Gastrocnemius medialis (tissue), 4 donors: ENCODE measurements at regions not wholly inside any gene's neighbourhood (a gene's known extent, or its start where the extent isn't known, plus 50 kb on each side); places are given as distances from the start of the nearest gene placed in this dataset.

Source experiments
- ATAC-seq, 2 donors: fragments of 150-250 bp; one replicate each; pipeline ENCODE4 v1.9.1; 2016
- DNase-seq, 2 donors: peaks; one replicate each; pipeline ENCODE4 v3.0.0-alpha.2; 2019
- H3K27ac ChIP-seq, 4 donors: fragments of 200-600 bp; sonication (generic); 1 replicate in 1 of 4; 2 replicates in 3 of 4; pipeline ENCODE4 v1.5.1; 2016 to 2018; ENCODE audit warnings: mild to moderate bottlenecking in 2 of 4, moderate library complexity in 1 of 4
- H3K27me3 ChIP-seq, 3 donors: fragments of 200-600 bp; sonication (generic) in 2 of 3; 1 replicate in 1 of 3; 2 replicates in 2 of 3; pipeline versions ENCODE4 v1.5.1 to v1.6.0; 2016 to 2019; ENCODE audit warnings: mild to moderate bottlenecking in 1 of 3, moderate library complexity in 1 of 3
- H3K36me3 ChIP-seq, 2 donors: fragments of 200-600 bp; sonication (generic) in 1 of 2; one replicate each; pipeline ENCODE4 v1.5.1; 2017 to 2018
- H3K4me1 ChIP-seq, 2 donors: fragments of 200-600 bp; sonication (generic) in 1 of 2; one replicate each; pipeline ENCODE4 v1.5.1; 2016 to 2017; ENCODE audit warnings: mild to moderate bottlenecking in 2 of 2
- H3K4me3 ChIP-seq, 4 donors: fragments of 200-600 bp; sonication (generic) in 3 of 4; 1 replicate in 1 of 4; 2 replicates in 3 of 4; pipeline ENCODE4 v1.5.1; 2016 to 2019; ENCODE audit warnings: mild to moderate bottlenecking in 2 of 4
- H3K9me3 ChIP-seq, 3 donors: fragments of 200-600 bp; sonication (generic) in 2 of 3; 1 replicate in 1 of 3; 2 replicates in 2 of 3; pipeline ENCODE4 v1.5.1; 2016 to 2019
- POLR2A ChIP-seq, 2 donors: fragments of 450-650 bp; IDR thresholded peaks; one replicate each; pipeline ENCODE4 v1.6.1; 2017; ENCODE audit warnings: antibody characterized with exemption in 2 of 2, mild to moderate bottlenecking in 2 of 2, moderate library complexity in 2 of 2
- in situ Hi-C, 4 donors: fragments of 200-750 bp; cut with MboI; loops; one replicate each; pipeline versions ENCODE4 v1.15.0 to v1.8.0; 2017; ENCODE audit warnings: low sequenced_read_pairs in 4 of 4
- intact Hi-C: fragments of 100-400 bp; cut with DNase I; formaldehyde crosslinking; loops from one replicate; pipeline ENCODE4 v1.15.1; 2023; ENCODE audit warnings: low total_unique reads
- TF ChIP-seq, protein P1 (sequence below), 5 experiments: fragments of 450-650 bp in 3 of 5; fragments of 200-600 bp in 2 of 5; sonication (generic) in 2 of 5; IDR thresholded peaks in 4 of 5; conservative IDR thresholded peaks in 1 of 5; 1 replicate in 4 of 5; 2 replicates in 1 of 5; pipeline ENCODE4 v1.5.1; 2016 to 2019; ENCODE audit warnings: antibody characterized with exemption in 5 of 5, mild to moderate bottlenecking in 3 of 5, moderate library complexity in 3 of 5

DNA sequence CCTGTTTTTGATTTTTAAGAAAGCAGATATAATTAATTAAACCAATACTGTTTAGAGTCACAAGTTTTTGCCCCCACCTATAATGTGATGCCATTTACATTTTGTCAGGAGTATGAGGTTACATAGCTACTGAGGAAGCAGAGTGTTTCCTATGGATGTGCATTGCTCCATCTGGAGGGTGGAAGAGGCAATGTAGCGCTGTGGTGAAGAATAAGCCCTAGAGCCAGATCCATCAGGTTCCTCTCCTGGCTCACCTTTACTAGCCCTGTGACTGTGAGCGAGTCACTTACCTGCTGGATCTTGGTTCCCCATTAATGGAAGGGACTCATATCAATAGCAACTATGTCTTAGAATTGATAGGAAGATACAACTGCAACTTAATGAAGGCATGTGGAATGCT, 216.0 kb downstream of the GPAM start:
- no peak for DNase-seq
- Histone ChIP-seq H3K36me3 (no peaks in the 10 kb centered on the region), H3K4me3 (no peak overlapping the region), H3K27me3 (no peaks in the 10 kb centered on the region), H3K4me1 (no peaks in the 10 kb centered on the region), H3K9me3 (no peaks in the 10 kb centered on the region), H3K27ac (no peak overlapping the region)
- no peak for TF ChIP-seq POLR2A (IDR thresholded peaks at IDR 0.05)
- TF ChIP-seq, protein P1, sequence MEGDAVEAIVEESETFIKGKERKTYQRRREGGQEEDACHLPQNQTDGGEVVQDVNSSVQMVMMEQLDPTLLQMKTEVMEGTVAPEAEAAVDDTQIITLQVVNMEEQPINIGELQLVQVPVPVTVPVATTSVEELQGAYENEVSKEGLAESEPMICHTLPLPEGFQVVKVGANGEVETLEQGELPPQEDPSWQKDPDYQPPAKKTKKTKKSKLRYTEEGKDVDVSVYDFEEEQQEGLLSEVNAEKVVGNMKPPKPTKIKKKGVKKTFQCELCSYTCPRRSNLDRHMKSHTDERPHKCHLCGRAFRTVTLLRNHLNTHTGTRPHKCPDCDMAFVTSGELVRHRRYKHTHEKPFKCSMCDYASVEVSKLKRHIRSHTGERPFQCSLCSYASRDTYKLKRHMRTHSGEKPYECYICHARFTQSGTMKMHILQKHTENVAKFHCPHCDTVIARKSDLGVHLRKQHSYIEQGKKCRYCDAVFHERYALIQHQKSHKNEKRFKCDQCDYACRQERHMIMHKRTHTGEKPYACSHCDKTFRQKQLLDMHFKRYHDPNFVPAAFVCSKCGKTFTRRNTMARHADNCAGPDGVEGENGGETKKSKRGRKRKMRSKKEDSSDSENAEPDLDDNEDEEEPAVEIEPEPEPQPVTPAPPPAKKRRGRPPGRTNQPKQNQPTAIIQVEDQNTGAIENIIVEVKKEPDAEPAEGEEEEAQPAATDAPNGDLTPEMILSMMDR (IDR thresholded peaks at IDR 0.05 in 4 of 5, conservative IDR thresholded peaks at IDR 0.05 in 1 of 5), result no peak
- in situ Hi-C loops (no loop called here), intact Hi-C loops (no loop called here)
- ATAC-seq, result no peak

DNA sequence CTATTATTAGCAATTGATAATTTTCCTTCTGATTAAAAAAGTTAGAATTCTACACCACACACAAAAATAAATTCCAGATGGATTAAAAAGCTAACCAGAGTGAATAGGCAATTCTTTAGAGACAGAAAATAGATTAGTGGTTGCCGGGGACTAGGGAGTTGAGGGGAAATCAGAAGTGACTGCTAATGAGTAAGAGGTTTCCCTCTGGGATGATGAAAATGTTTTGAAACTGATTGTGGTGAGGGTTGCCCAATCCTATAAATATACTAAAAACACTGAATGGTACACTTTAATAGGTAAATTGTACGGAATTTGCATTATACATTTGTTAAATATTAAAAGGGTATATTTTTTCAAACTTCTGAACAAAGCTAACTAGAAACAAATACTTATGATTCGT, 214.9 kb downstream of the GPAM start:
- H3K27ac ChIP-seq, result no peak overlapping the region
- DNase-seq (no peak), ATAC-seq (no peak)
- in situ Hi-C loops, result no loop called here
- H3K4me3 ChIP-seq, result no peak overlapping the region
- H3K36me3 ChIP-seq, result no peaks in the 10 kb centered on the region
- no peaks in the 10 kb centered on the region for H3K4me1 ChIP-seq
- intact Hi-C loops, result no loop called here
- H3K9me3 ChIP-seq, result no peaks in the 10 kb centered on the region
- H3K27me3 ChIP-seq, result no peaks in the 10 kb centered on the region
- TF ChIP-seq, protein P1 (IDR thresholded peaks at IDR 0.05 in 4 of 5, conservative IDR thresholded peaks at IDR 0.05 in 1 of 5), result no peak
- TF ChIP-seq POLR2A (IDR thresholded peaks at IDR 0.05), result no peak

- TF ChIP-seq, protein P1 (IDR thresholded peaks at IDR 0.05 in 4 of 5, conservative IDR thresholded peaks at IDR 0.05 in 1 of 5), result no peak
- no peak for TF ChIP-seq POLR2A (IDR thresholded peaks at IDR 0.05)
- intact Hi-C loops (no loop called here), in situ Hi-C loops (no loop called here)
- Histone ChIP-seq H3K9me3 (no peaks in the 10 kb centered on the region), H3K4me3 (no peak overlapping the region), H3K4me1 (no peaks in the 10 kb centered on the region), H3K36me3 (no peaks in the 10 kb centered on the region), H3K27ac (no peak overlapping the region), H3K27me3 (no peaks in the 10 kb centered on the region)
- ATAC-seq (no peak), DNase-seq (no peak)
Observed at GRCh38 chr10:111970111-111970510, 213.5 kb downstream of the GPAM start.

- H3K36me3 ChIP-seq, result no peaks in the 10 kb centered on the region
- ATAC-seq (no peak), DNase-seq (no peak)
- no peak overlapping the region for H3K27ac ChIP-seq
- no peaks in the 10 kb centered on the region for H3K27me3 ChIP-seq
- intact Hi-C loops (no loop called here), in situ Hi-C loops (no loop called here)
- no peaks in the 10 kb centered on the region for H3K9me3 ChIP-seq
- no peak overlapping the region for H3K4me3 ChIP-seq
- TF ChIP-seq, protein P1 (IDR thresholded peaks at IDR 0.05 in 4 of 5, conservative IDR thresholded peaks at IDR 0.05 in 1 of 5), result no peak
- no peak for TF ChIP-seq POLR2A (IDR thresholded peaks at IDR 0.05)
- no peaks in the 10 kb centered on the region for H3K4me1 ChIP-seq
Observed at GRCh38 chr10:111972109-111972508, 211.5 kb downstream of the GPAM start.

- Histone ChIP-seq H3K27me3 (no peaks in the 10 kb centered on the region), H3K36me3 (no peaks in the 10 kb centered on the region), H3K27ac (peak overlapping the region in 2 of 4 donors; percentile 10 to 54), H3K4me1 (no peaks in the 10 kb centered on the region), H3K9me3 (no peaks in the 10 kb centered on the region), H3K4me3 (no peak overlapping the region)
- in situ Hi-C loops, result no loop called here
- TF ChIP-seq, protein P1 (IDR thresholded peaks at IDR 0.05 in 4 of 5, conservative IDR thresholded peaks at IDR 0.05 in 1 of 5), result no peak
- no peak for TF ChIP-seq POLR2A (IDR thresholded peaks at IDR 0.05)
- DNase-seq, result no peak
- intact Hi-C loops, result no loop called here
- ATAC-seq, result peak; percentile 45 to 58
Observed at GRCh38 chr10:111973306-111973705, 210.3 kb downstream of the GPAM start.
